ENCODE measurements at regions not wholly inside any gene's neighbourhood (a gene's known extent, or its start where the extent isn't known, plus 50 kb on each side); places are given as distances from the start of the nearest gene placed in this dataset.
A peak's percentile ranks its signal among the peaks of the same experiment; 100 is the strongest.

- DNase-seq (ENCODE audit: low spot score): no peak
Observed at GRCh38 chr19:32200312-32201038, 144.9 kb upstream of the ZNF507 start.

GRCh38 chr19:32201211-32201610, 144.2 kb upstream of the ZNF507 start:
- DNase-seq (ENCODE audit: low spot score): no peak

- DNase-seq (ENCODE audit: low spot score): no peak
Observed at GRCh38 chr19:32201636-32202051, 143.8 kb upstream of the ZNF507 start.

- DNase-seq (ENCODE audit: low spot score): no peak
Observed at GRCh38 chr19:32202244-32202643, 143.2 kb upstream of the ZNF507 start.

- DNase-seq (ENCODE audit: low spot score): peak; percentile 6
Observed at GRCh38 chr19:32203161-32203560, 142.2 kb upstream of the ZNF507 start.

GRCh38 chr19:32206065-32206464, 139.3 kb upstream of the ZNF507 start:
- peak; percentile 4 for DNase-seq (ENCODE audit: low spot score)

- no peak for DNase-seq (ENCODE audit: low spot score)
Observed at GRCh38 chr19:32208060-32208459, 137.3 kb upstream of the ZNF507 start.

- no peak for DNase-seq (ENCODE audit: low spot score)
Observed at GRCh38 chr19:32219392-32219791, 126.0 kb upstream of the ZNF507 start.

- no peak for DNase-seq (ENCODE audit: low spot score)
Observed at GRCh38 chr19:32219881-32220472, 125.4 kb upstream of the ZNF507 start.

- DNase-seq (ENCODE audit: low spot score): no peak
Observed at GRCh38 chr19:32220951-32221350, 124.5 kb upstream of the ZNF507 start.

GRCh38 chr19:32222556-32222955, 122.9 kb upstream of the ZNF507 start:
- no peak for DNase-seq (ENCODE audit: low spot score)

GRCh38 chr19:32223106-32223505, 122.3 kb upstream of the ZNF507 start:
- DNase-seq (ENCODE audit: low spot score): no peak

- DNase-seq (ENCODE audit: low spot score): no peak
Observed at GRCh38 chr19:32223595-32224370, 121.6 kb upstream of the ZNF507 start.

GRCh38 chr19:32224371-32225244, 120.8 kb upstream of the ZNF507 start:
- peak; percentile 40 for DNase-seq (ENCODE audit: low spot score)

- DNase-seq (ENCODE audit: low spot score): no peak
Observed at GRCh38 chr19:32227561-32228165, 117.7 kb upstream of the ZNF507 start.

GRCh38 chr19:32230441-32230840, 115.0 kb upstream of the ZNF507 start:
- no peak for DNase-seq (ENCODE audit: low spot score)

GRCh38 chr19:32231020-32231419, 114.4 kb upstream of the ZNF507 start:
- no peak for DNase-seq (ENCODE audit: low spot score)

- no peak for DNase-seq (ENCODE audit: low spot score)
Observed at GRCh38 chr19:32231691-32232090, 113.7 kb upstream of the ZNF507 start.

GRCh38 chr19:32232449-32232848, 113.0 kb upstream of the ZNF507 start:
- DNase-seq (ENCODE audit: low spot score): no peak

GRCh38 chr19:32233091-32233490, 112.3 kb upstream of the ZNF507 start:
- no peak for DNase-seq (ENCODE audit: low spot score)

- DNase-seq (ENCODE audit: low spot score): no peak
Observed at GRCh38 chr19:32233885-32234284, 111.5 kb upstream of the ZNF507 start.

Data from mucosa of gallbladder (tissue), 1 donor.